DMS 273 (cell line): ENCODE measurements at regions not wholly inside any gene's neighbourhood (a gene's known extent, or its start where the extent isn't known, plus 50 kb on each side); places are given as distances from the start of the nearest gene placed in this dataset.

Experiments
- DNase-seq: peaks from one replicate; lab custom pipeline; 2025; ENCODE audit not compliant: unreplicated experiment; lab: John Stamatoyannopoulos, UW

DNA sequence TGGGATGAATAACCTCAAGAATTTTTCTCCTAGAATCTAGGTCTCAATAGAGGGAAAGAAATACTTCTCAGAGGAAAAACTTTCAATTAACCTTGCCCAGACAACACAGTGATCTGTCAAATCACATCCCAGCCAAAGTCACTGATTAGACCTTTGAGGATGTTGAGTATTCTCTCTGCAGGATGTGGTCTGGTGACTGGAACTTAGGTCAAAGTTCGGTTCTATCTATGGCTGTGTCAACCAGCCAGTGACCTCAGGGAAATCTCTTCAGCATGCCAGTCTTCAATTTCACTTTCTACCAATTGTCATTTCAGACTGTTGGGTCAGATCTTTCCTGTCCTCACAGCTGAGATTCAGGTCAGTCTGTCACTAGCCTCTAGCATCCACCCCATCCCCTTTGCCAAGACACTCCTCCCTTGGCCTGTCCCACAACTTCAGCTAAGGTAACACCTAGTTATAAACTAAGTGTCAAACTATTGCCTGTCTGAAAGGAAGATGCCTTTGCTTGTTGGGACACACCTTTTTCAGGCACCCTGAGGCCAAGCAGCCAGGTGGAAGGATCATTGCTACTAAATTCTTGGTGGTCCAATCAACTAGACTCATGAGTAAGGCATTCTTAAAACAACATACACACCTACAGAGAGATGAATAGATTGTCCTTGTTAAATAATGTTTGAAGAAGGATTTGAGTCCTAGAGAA lies 156.3 kb upstream of the FST start:
- DNase-seq = no peak

DNA sequence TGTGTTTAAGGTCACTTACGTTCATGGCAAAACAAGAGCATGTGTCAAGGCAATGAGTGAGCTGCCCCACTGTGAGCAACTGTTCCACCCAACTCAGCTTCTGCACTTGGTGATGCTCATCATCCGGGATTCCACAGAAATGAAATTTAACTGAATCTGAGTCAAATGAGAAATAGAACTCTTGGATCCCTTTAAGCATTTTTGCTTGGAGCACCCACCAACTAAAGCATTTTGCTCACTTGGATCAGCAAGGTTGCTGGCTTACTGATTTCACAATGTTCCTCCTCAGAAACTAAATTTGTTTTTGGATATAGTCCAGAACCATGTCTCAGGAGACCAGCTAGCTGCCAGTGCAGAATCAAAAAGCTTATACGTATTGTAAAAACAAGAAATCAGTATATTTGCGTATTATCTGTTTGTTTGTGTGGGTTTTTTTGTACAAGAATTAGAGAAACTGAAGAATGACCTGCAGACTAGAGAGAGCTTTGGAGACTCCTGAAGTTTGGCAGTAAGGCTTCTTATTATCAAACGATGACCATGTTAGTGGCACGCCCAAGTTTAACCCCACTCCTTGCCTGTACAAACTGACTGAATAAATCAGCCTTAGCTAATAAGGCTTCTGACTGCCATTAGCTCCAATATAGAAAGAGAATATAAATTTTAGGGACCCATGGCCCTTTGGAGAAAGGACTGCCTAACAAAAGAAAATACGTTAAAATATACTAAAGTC lies 153.8 kb upstream of the FST start:
- DNase-seq = no peak

- DNase-seq = no peak
Observed at GRCh38 chr5:53327811-53328334, 152.6 kb upstream of the FST start.

DNA sequence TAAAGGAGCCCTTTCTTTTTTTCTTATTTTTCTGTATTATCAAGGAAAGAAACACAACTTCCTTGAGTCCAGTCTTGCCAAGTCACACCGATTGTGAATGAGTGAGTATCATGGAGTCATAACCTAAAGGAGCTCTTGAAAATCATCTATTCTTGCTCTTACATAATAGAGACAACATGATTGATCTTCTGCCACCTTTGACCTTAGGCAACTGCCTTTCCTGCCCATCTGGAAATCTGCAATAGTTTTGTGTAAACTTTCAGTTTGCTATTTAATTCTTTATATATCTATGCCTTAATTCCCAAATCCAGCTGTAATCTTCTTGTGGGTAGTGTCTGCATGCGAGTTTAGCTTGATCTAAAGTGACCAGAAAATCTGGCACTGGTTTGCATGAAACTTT lies 149.9 kb upstream of the FST start:
- no peak for DNase-seq

DNA sequence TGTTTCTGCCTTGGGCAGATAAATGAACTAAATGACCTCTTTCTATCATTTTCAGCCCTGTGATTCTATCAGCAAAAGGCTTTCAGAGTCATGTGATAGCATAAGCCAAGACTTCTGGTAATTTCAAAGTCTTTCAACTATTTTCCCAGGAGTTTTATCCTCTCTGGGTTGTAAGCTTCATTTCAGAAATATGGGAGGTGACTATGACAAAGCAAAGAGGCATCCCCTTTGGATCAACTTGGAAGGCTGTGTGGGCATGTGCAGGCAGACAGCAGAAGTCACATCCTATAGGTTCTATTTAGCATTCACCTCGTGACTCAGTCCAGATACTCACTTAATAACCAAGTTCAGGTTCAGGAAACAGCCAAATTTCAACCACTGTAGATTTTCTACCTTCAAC lies 149.0 kb upstream of the FST start:
- DNase-seq = no peak

DNA sequence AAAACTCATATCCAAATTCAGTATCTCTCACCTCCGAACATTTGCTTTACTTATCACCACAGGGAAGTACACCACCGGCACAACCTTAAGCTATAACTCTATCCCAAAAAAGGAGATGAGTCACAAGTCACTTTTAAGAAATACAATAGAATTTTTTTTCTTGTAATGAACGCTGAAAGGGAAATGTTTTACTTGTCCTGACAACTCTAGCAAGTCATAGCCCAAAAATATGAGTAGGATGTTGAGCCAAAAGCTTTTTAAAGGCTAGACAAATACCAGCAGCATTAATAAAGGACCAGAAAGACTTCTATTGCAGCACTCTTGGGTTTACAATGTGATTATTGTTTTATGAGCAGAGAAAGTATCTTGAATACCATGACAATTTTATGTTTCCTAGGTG lies 147.3 kb upstream of the FST start:
- no peak for DNase-seq

DNA sequence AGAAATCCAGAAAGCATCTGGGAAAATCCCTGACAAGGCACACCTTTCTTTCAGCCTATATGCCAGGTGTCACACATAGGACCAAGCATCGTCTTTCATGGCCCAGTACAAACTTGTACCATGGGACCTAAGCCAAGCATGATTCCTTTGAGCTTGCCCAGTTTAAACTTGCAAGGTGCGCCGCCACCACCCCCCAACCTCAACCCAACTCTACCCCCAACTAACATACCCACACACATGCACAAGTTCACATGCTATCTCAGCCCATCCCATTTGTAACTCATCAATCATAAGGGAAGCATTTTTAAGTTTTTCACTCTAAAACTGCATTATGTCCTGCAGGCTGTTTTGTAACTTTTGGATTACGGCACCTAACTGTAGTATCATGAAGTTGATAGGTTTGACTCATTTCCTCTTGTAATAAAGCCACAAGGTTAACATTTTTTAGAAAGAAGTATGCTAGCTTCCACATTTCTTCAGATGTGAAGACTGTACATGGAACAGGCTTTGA lies 145.9 kb upstream of the FST start:
- DNase-seq = no peak

GRCh38 chr5:53335115-53335514 lies 145.3 kb upstream of the FST start:
- no peak for DNase-seq

- no peak for DNase-seq
Observed at GRCh38 chr5:53337827-53338226, 142.6 kb upstream of the FST start.

- DNase-seq = no peak
Observed at GRCh38 chr5:53338971-53339370, 141.5 kb upstream of the FST start.

DNA sequence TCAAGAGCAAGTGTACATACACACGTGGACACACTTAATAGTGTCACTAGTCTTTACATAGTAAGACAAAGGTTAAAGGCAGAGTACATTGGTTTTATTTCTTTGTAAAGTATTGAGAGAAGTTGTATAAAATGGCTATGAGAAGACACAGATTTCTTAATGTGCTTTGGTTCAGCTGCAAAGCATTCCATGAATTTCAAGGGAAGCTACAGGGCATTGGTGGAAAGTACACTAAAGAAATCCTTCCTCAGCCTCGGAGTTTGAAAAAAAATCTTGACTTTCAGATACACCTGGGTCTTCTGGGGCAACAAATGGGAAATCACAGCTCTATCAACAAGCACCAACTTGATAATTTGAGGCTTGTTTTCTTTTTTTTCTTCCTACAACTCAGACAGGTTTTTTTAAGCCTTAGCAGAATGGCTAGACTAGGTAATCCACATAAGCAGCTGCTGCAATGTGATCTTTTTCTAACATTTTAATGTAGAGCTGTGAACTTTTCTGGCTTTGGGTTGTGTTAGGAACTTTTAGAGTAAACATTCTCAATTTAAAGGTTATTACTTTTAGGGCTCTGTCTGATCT lies 140.4 kb upstream of the FST start:
- no peak for DNase-seq

- no peak for DNase-seq
Observed at GRCh38 chr5:53340956-53341750, 139.3 kb upstream of the FST start.

DNA sequence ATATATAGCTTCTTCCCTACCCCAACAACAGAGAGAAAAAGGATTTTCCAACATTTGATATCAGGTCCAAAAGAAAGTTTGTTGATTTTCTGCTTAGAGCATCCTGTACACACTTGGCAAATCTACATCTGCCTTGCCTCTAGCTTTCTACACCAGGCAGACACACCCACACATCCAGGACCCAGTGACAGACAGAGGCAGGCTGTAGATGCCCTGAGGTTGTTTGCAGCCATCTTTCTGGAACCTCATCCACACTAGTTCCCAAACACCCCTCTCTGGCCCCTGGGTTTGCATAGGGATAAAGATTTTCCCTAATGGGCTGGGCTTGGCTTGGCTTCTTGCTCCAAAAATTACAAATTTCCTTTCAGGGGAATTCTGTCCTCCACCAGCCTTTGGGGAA lies 138.2 kb upstream of the FST start:
- no peak for DNase-seq

DNA sequence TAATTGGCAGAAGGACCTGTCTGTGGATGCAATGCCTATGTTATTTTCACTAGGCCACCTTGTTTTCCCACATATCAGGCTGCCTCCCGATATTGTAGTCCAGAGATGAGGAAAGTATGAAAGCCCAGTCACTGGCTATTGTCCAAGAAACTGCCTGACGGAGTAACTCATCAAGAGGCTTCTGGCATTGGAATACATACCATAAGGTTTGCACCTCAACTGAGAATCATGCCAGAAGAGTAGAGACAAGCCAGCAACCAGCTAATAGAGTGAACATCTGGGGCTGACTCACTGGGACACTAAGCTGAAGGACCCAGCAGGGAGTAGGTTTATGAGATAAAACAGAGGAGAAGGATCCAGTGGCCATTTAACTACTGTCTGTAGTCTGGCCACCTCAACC lies 137.2 kb upstream of the FST start:
- peak; percentile 33 for DNase-seq

DNA sequence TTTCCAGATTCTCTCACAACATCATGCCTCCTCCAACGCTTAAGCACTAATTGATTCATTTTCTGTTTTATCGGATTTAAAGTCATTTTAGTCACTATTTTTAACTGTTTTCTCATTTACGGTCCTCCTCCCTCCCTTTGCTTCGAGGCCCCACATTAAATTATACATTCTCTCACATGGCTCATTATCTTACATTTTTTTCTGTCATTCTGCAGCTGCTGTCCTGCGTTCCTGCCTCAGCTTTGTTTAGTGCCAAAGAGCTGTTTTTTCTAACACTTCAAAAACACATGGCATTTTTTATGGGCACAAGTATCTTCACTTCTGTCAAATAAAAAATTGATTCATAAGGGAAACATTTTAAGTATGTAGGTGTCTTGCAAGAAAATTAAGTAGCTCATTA lies 130.1 kb upstream of the FST start:
- no peak for DNase-seq

- DNase-seq = no peak
Observed at GRCh38 chr5:53350991-53351770, 129.2 kb upstream of the FST start.

DNA sequence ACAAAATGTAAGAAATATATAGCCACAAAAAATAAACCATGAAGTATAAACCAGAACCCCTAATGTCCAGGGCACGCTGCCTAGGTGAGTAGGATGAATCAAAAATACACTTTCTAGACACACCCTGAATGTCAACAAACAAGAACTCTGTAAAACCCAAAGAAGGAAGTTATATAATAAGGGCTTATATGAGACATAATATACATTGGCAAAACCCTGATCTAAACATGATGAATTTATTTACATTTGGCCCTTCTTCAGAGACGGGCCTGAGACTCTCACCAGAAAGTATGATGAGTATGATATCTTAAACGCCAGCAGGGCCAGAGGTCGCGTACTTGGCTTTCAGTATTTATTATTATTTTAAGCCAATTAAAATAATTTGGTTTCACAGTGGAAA lies 125.1 kb upstream of the FST start:
- no peak for DNase-seq

GRCh38 chr5:53355931-53356330 lies 124.5 kb upstream of the FST start:
- no peak for DNase-seq

GRCh38 chr5:53357439-53357838 lies 123.0 kb upstream of the FST start:
- DNase-seq = no peak

DNA sequence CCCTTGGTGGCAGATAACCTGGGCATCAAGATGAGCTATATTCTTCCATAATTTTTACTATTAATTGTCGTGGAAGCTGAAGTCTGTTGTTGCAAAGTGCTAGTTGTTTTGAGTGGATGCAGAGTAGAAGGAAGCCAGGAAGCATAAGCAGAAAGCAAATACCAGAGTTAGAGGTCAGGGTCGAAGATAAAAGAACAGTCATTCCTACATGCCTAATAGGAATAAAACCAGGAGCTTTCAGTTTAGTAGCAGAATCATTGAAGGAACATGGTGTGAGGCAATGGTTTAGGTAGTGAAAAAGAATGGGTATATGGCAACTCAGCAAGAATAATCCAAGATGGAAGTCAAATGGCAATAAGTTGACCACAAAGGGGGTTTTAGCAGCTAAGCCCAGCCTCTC lies 121.6 kb upstream of the FST start:
- DNase-seq = no peak
